HG03460 (cell line): ENCODE measurements at regions not wholly inside any gene's neighbourhood (a gene's known extent, or its start where the extent isn't known, plus 50 kb on each side); places are given as distances from the start of the nearest gene placed in this dataset.

Experiments used
- ATAC-seq: cut with Tn5 transposase; IDR thresholded peaks from one replicate; pipeline ENCODE4 v1.9.1; 2021; ENCODE audit not compliant: unreplicated experiment

DNA sequence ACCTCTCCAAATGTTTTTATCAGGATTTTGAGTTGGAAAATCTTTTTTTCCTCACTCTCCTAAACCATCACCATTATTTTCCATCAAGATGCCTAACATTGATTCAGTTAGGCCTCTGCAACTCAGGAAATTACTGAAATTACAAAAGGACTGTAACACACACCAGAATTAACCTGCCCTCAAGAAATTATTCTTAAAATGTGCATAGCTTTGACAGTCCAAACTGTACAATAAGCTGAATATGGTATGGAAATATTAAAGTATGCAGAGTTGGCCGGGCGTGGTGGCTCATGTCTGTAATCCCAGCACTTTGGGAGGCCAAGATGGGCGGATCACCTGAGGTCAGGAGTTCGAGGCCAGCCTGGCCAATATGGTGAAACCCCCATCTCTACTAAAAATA is 50.2 kb upstream of the PHLPP1 start:
- no peak for ATAC-seq
